Lung (tissue), 11 donors: ENCODE measurements at regions not wholly inside any gene's neighbourhood (a gene's known extent, or its start where the extent isn't known, plus 50 kb on each side); places are given as distances from the start of the nearest gene placed in this dataset.

ENCODE experiments used
- ATAC-seq: fragments of 200-7000 bp; cut with Tn5 transposase; one replicate; pipeline ENCODE4 v1.9.1; 2020; ENCODE audit warnings: moderate number of reproducible peaks; ENCODE audit not compliant: insufficient read depth, low FRiP score
- DNase-seq, 3 donors: peaks; one replicate each; pipeline ENCODE4 v3.0.0-alpha.2; 2013 to 2017
- H3K27ac ChIP-seq, 2 donors: one replicate each; pipeline ENCODE4 v1.5.1; 2013; ENCODE audit warnings: mild to moderate bottlenecking in 2 of 2, moderate library complexity in 2 of 2, control low read depth in 1 of 2, inconsistent platforms in 1 of 2, low read depth in 1 of 2, low read length in 1 of 2
- H3K27me3 ChIP-seq, 3 donors: one replicate each; pipeline ENCODE4 v1.5.1; 2013; ENCODE audit warnings: low read length in 2 of 3; ENCODE audit not compliant: control insufficient read depth in 3 of 3, insufficient read depth in 3 of 3
- H3K36me3 ChIP-seq, 4 donors: one replicate each; pipeline ENCODE4 v1.5.1; 2013; ENCODE audit warnings: low read length in 4 of 4, mild to moderate bottlenecking in 1 of 4, moderate library complexity in 1 of 4; ENCODE audit not compliant: control insufficient read depth in 4 of 4, insufficient read depth in 4 of 4
- H3K4me1 ChIP-seq, 5 donors: one replicate each; pipeline ENCODE4 v1.5.1; 2013; ENCODE audit warnings: low read length in 5 of 5, mild to moderate bottlenecking in 2 of 5, moderate library complexity in 1 of 5; ENCODE audit not compliant: control insufficient read depth in 5 of 5, insufficient read depth in 5 of 5
- H3K4me3 ChIP-seq: one replicate; pipeline ENCODE4 v1.5.1; 2013; ENCODE audit warnings: mild to moderate bottlenecking, control low read depth, moderate library complexity
- H3K9ac ChIP-seq, 2 donors: one replicate each; pipeline ENCODE4 v1.5.1; 2013; ENCODE audit warnings: low read length in 2 of 2, control low read depth in 1 of 2; ENCODE audit not compliant: insufficient read depth in 1 of 2
- H3K9me3 ChIP-seq, 4 donors: one replicate each; pipeline ENCODE4 v1.5.1; 2013; ENCODE audit warnings: low read length in 3 of 4, mild to moderate bottlenecking in 1 of 4, moderate library complexity in 1 of 4; ENCODE audit not compliant: control insufficient read depth in 4 of 4, insufficient read depth in 3 of 4
- WGBS, 2 donors: extraction: QIAGEN DNeasy Blood & Tissue Kit; methylation state at CpG; one replicate each; pipeline ENCODE4 v1.1.7; 2013; 5-methylcytosine and 5-hydroxymethylcytosine counted together
- TF ChIP-seq, protein P1 (sequence below): IDR thresholded peaks from 2 replicates; pipeline ENCODE4 v1.5.1; 2012; ENCODE audit warnings: mild to moderate bottlenecking; ENCODE audit errors: control extremely low read depth, extremely low read depth
- donor health status: control.
- donor health status: control.
- donor health status: Bipolar disorder and iron deficiency.
- donor health status: healthy.
- donor health status: DM: yes; HTN: yes; CAD: no.

DNA sequence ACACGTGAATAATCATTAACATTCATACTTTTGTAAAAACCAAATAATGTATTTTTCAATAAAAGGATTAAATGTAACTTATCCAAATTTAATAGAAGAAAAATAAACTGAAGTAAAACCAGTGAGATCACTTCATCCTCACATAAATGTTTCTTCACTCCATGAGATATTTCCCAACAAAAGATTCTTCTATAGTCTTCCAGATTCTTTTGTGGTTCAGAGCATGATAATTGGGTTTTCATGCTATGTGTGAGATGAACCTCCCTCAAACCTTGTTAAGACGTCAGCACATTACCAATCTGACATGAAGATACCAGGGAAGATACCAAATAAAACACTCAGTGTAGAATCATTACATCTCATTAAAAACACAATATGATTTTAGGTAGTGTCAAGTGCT, 62.9 kb upstream of the OXGR1 start:
- Histone ChIP-seq H3K27ac (no peak overlapping the region), H3K27me3 (no peaks in the 10 kb centered on the region), H3K9me3 (peaks cover 0 to under 1% (median 0%) of the 10 kb centered on the region in 4 donors), H3K4me1 (no peaks in the 10 kb centered on the region), H3K4me3 (no peak overlapping the region), H3K9ac (no peak overlapping the region), H3K36me3 (no peaks in the 10 kb centered on the region)
- ATAC-seq = no peak
- 67 to 90% methylated on average over 2 of the region's 2 CpGs for WGBS, 2 donors
- TF ChIP-seq, protein P1, sequence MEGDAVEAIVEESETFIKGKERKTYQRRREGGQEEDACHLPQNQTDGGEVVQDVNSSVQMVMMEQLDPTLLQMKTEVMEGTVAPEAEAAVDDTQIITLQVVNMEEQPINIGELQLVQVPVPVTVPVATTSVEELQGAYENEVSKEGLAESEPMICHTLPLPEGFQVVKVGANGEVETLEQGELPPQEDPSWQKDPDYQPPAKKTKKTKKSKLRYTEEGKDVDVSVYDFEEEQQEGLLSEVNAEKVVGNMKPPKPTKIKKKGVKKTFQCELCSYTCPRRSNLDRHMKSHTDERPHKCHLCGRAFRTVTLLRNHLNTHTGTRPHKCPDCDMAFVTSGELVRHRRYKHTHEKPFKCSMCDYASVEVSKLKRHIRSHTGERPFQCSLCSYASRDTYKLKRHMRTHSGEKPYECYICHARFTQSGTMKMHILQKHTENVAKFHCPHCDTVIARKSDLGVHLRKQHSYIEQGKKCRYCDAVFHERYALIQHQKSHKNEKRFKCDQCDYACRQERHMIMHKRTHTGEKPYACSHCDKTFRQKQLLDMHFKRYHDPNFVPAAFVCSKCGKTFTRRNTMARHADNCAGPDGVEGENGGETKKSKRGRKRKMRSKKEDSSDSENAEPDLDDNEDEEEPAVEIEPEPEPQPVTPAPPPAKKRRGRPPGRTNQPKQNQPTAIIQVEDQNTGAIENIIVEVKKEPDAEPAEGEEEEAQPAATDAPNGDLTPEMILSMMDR = no peak
- no peak for DNase-seq

DNA sequence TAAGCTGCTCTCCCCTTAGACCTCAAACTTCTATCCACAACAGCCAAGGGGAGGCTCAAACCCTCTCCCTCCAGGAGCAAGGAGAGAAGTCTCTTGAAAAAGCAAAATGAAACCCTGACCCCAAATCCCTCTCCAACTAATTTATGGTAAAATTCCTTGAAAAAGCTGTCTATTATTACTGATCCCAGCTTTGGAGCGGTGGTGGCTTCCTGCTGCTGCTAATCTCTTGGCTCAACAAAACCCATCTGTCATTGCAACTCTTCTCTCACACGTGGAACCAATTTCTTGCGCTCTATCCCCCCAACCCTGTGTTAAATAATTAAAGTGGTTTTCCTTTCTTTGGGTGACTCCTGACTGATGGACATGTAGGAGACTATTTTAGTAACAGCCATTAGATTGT, 64.1 kb upstream of the OXGR1 start:
- H3K36me3 ChIP-seq = no peaks in the 10 kb centered on the region
- WGBS, 2 donors = 59 to 63% methylated on average over 3 of the region's 3 CpGs

GRCh38 chr13:97058926-97059325, 64.7 kb upstream of the OXGR1 start:
- WGBS, 2 donors = 93% methylated on average over 1 of the region's 1 CpG
- Histone ChIP-seq H3K27me3 (no peaks in the 10 kb centered on the region), H3K9ac (no peak overlapping the region), H3K9me3 (peaks cover 0 to 2% (median 0%) of the 10 kb centered on the region in 4 donors), H3K36me3 (no peaks in the 10 kb centered on the region), H3K27ac (no peak overlapping the region), H3K4me3 (no peak overlapping the region), H3K4me1 (no peaks in the 10 kb centered on the region)
- TF ChIP-seq, protein P1 = no peak
- no peak for DNase-seq
- ATAC-seq = no peak

More for the DNA sequence above, 64.1 kb upstream of the OXGR1 start:
- ATAC-seq (no peak), DNase-seq (peak in 1 of 3 donors; percentile 22)
- no peaks in the 10 kb centered on the region for H3K27me3 ChIP-seq
- peaks cover 0 to 2% (median 0%) of the 10 kb centered on the region in 4 donors for H3K9me3 ChIP-seq
- H3K9ac ChIP-seq = no peak overlapping the region
- TF ChIP-seq, protein P1 = no peak
- H3K4me1 ChIP-seq = no peaks in the 10 kb centered on the region
- no peak overlapping the region for H3K27ac ChIP-seq
- H3K4me3 ChIP-seq = no peak overlapping the region
